PC-3 (cell line): ENCODE measurements at regions not wholly inside any gene's neighbourhood (a gene's known extent, or its start where the extent isn't known, plus 50 kb on each side); places are given as distances from the start of the nearest gene placed in this dataset.

Experiments used
- ATAC-seq: fragments of 200-7000 bp; cut with Tn5 transposase; 2 replicates; pipeline ENCODE4 v1.9.1; 2020; ENCODE audit warnings: mild to moderate bottlenecking, moderate library complexity
- BruUV-seq: library from RNA; stranded (reverse); fragments of 400-500 nt; replicated peaks from 2 replicates; lab custom pipeline; 2021; lab: Mats Ljungman, UMichigan
- CTCF ChIA-PET: fragments of 300-600 bp; sonication (Branson Sonifier 250); formaldehyde crosslinking; loops from one replicate; lab custom pipeline; 2022; ENCODE audit warnings: antibody characterized with exemption; lab: Charles Lee
- POLR2A ChIA-PET: fragments of 300-600 bp; sonication (Branson Sonifier 250); formaldehyde crosslinking; loops from one replicate; lab custom pipeline; 2022; ENCODE audit warnings: antibody characterized with exemption; ENCODE audit not compliant: unreplicated experiment; lab: Charles Lee
- DNase-seq: peaks from one replicate; pipeline ENCODE4 v3.0.0-alpha.2; 2015
- H2AFZ ChIP-seq: fragments of 300-600 bp; sonication (generic); 2 replicates; pipeline ENCODE4 v1.6.0; 2016; ENCODE audit warnings: antibody characterized with exemption, low read length
- H3F3A ChIP-seq: fragments of 300-600 bp; sonication (generic); one replicate; pipeline ENCODE4 v1.6.0; 2017; ENCODE audit warnings: antibody characterized with exemption, low read length, control low read depth, mild to moderate bottlenecking; ENCODE audit not compliant: unreplicated experiment
- H3K27ac ChIP-seq: fragments of 300-600 bp; sonication (generic); 2 replicates; pipeline ENCODE4 v1.5.1; 2016; ENCODE audit warnings: mild to moderate bottlenecking, low read length
- H3K27me3 ChIP-seq: fragments of 300-600 bp; sonication (generic); 2 replicates; pipeline ENCODE4 v1.6.1; 2016; ENCODE audit warnings: low read length, mixed read lengths
- H3K36me3 ChIP-seq: fragments of 300-600 bp; sonication (generic); 2 replicates; pipeline ENCODE4 v1.6.1; 2016; ENCODE audit warnings: low read depth, mixed run types, low read length, mixed read lengths
- H3K4me1 ChIP-seq: fragments of 300-600 bp; sonication (generic); 2 replicates; pipeline ENCODE4 v1.5.1; 2016; ENCODE audit warnings: low read length; ENCODE audit not compliant: insufficient read depth
- H3K4me2 ChIP-seq: fragments of 300-600 bp; sonication (generic); 2 replicates; pipeline ENCODE4 v1.6.0; 2016; ENCODE audit warnings: low read length
- H3K4me3 ChIP-seq: fragments of 300-600 bp; sonication (generic); 2 replicates; pipeline ENCODE4 v1.5.1; 2016; ENCODE audit warnings: mild to moderate bottlenecking, low read length, mixed read lengths
- H3K79me2 ChIP-seq: fragments of 300-600 bp; sonication (generic); 2 replicates; pipeline ENCODE4 v1.6.1; 2017; ENCODE audit warnings: low read length, mixed read lengths
- H3K9ac ChIP-seq: fragments of 300-600 bp; sonication (generic); 2 replicates; pipeline ENCODE4 v1.6.0; 2016; ENCODE audit warnings: mild to moderate bottlenecking, low read length
- H3K9me2 ChIP-seq: fragments of 300-600 bp; sonication (generic); replicated peaks from 2 replicates; pipeline ENCODE4 v1.6.1; 2016; ENCODE audit warnings: mixed run types, low read length, mixed read lengths
- H3K9me3 ChIP-seq: fragments of 300-600 bp; sonication (generic); 2 replicates; pipeline ENCODE4 v1.6.1; 2016; ENCODE audit warnings: low read length, mixed read lengths
- H4K20me1 ChIP-seq: fragments of 300-600 bp; sonication (generic); 2 replicates; pipeline ENCODE4 v1.6.1; 2016; ENCODE audit warnings: low read length, mixed read lengths
- CTCF ChIP-seq: fragments of 300-600 bp; sonication (generic); conservative IDR thresholded peaks from 2 replicates; pipeline ENCODE4 v1.5.1; 2017; ENCODE audit warnings: antibody characterized with exemption, low read depth, mild to moderate bottlenecking, low read length
- EZH2 ChIP-seq: fragments of 300-600 bp; sonication (generic); IDR thresholded peaks from one replicate; pipeline ENCODE4 v1.6.1; 2017; ENCODE audit warnings: antibody characterized with exemption, mild to moderate bottlenecking, low read length; ENCODE audit not compliant: unreplicated experiment
- EZH2phosphoT487 ChIP-seq: fragments of 300-600 bp; sonication (generic); IDR thresholded peaks from 2 replicates; pipeline ENCODE4 v1.6.1; 2018; ENCODE audit warnings: mild to moderate bottlenecking, antibody characterized with exemption, low read length, borderline replicate concordance
- intact Hi-C: fragments of 100-400 bp; cut with micrococcal nuclease; formaldehyde crosslinking; loops from 2 replicates; pipeline ENCODE4 v1.9.0; 2023

- no peaks in the 10 kb centered on the region for H3K9me2 ChIP-seq
- ChIA-PET CTCF (no interaction called here), POLR2A (interaction anchor here (0.6 kb wide), 1 partner anchor 29 kb away, joined by 3 read pairs; no protein-coding TSS in a partner anchor)
- H3K4me2 ChIP-seq, result no peak overlapping the region
- no peaks in the 10 kb centered on the region for H3K79me2 ChIP-seq
- no peak overlapping the region for H3K9ac ChIP-seq
- H3K27ac ChIP-seq, result no peak overlapping the region
- TF ChIP-seq CTCF, result no peak
- no peak for TF ChIP-seq EZH2
- TF ChIP-seq EZH2phosphoT487, result no peak
- no peaks in the 10 kb centered on the region for H3K4me1 ChIP-seq
- peaks cover 51% of the 10 kb centered on the region for H3K27me3 ChIP-seq
- no peaks in the 10 kb centered on the region for H3K9me3 ChIP-seq
- no peaks in the 10 kb centered on the region for H3F3A ChIP-seq
- ATAC-seq (no peak), DNase-seq (no peak)
- intact Hi-C loops, result no loop called here
- H2AFZ ChIP-seq, result no peak overlapping the region
- no peaks in the 10 kb centered on the region for H3K36me3 ChIP-seq
- no peaks in the 10 kb centered on the region for H4K20me1 ChIP-seq
- no TSS peak for BruUV-seq
- no peak overlapping the region for H3K4me3 ChIP-seq
Observed at GRCh38 chr2:15750433-15750814, 158.8 kb downstream of the DDX1 start.

- H3F3A ChIP-seq, result no peaks in the 10 kb centered on the region
- peaks cover 55% of the 10 kb centered on the region for H3K27me3 ChIP-seq
- ChIA-PET POLR2A (interaction anchor here (0.6 kb wide), 1 partner anchor 29 kb away, joined by 3 read pairs; no protein-coding TSS in a partner anchor), CTCF (no interaction called here)
- BruUV-seq, result no TSS peak
- no peak overlapping the region for H3K9ac ChIP-seq
- H3K36me3 ChIP-seq, result no peaks in the 10 kb centered on the region
- H2AFZ ChIP-seq, result no peak overlapping the region
- no peak overlapping the region for H3K4me2 ChIP-seq
- H3K9me3 ChIP-seq, result no peaks in the 10 kb centered on the region
- H3K9me2 ChIP-seq, result no peaks in the 10 kb centered on the region
- no peak for ATAC-seq
- no peak overlapping the region for H3K4me3 ChIP-seq
- no peaks in the 10 kb centered on the region for H4K20me1 ChIP-seq
- H3K4me1 ChIP-seq, result no peaks in the 10 kb centered on the region
- no peak for DNase-seq
- no peak overlapping the region for H3K27ac ChIP-seq
- intact Hi-C loops, result no loop called here
- no peaks in the 10 kb centered on the region for H3K79me2 ChIP-seq
- TF ChIP-seq EZH2, result no peak
- no peak for TF ChIP-seq EZH2phosphoT487
- TF ChIP-seq CTCF, result no peak
Observed at GRCh38 chr2:15750822-15751329, 159.2 kb downstream of the DDX1 start.

GRCh38 chr2:15751477-15751876 is 159.8 kb downstream of the DDX1 start:
- intact Hi-C loops, result no loop called here
- Histone ChIP-seq H3K4me3 (no peak overlapping the region), H3K27ac (no peak overlapping the region), H3K79me2 (no peaks in the 10 kb centered on the region), H3K36me3 (no peaks in the 10 kb centered on the region), H3K9ac (no peak overlapping the region), H3K9me2 (no peaks in the 10 kb centered on the region), H3K27me3 (peaks cover 57% of the 10 kb centered on the region), H3K4me1 (no peaks in the 10 kb centered on the region), H3K9me3 (no peaks in the 10 kb centered on the region), H3K4me2 (no peak overlapping the region), H2AFZ (no peak overlapping the region), H4K20me1 (no peaks in the 10 kb centered on the region), H3F3A (no peaks in the 10 kb centered on the region)
- TF ChIP-seq EZH2 (no peak), CTCF (no peak)
- ChIA-PET CTCF (no interaction called here), POLR2A (no interaction called here)
- no TSS peak for BruUV-seq
- DNase-seq, result no peak
- ATAC-seq, result no peak
